HG03378 (cell line): ENCODE measurements at regions not wholly inside any gene's neighbourhood (a gene's known extent, or its start where the extent isn't known, plus 50 kb on each side); places are given as distances from the start of the nearest gene placed in this dataset.

ENCODE experiments used
- ATAC-seq: cut with Tn5 transposase; IDR thresholded peaks from one replicate; pipeline ENCODE4 v1.9.1; 2021; ENCODE audit warnings: mild to moderate bottlenecking, moderate library complexity; ENCODE audit not compliant: unreplicated experiment

GRCh38 chr10:113252650-113253618 lies 299.9 kb upstream of the HABP2 start:
- no peak for ATAC-seq

- ATAC-seq = no peak
Observed at GRCh38 chr10:113259576-113260226, 293.2 kb upstream of the HABP2 start.

- no peak for ATAC-seq
Observed at GRCh38 chr10:113261161-113261560, 291.7 kb upstream of the HABP2 start.

GRCh38 chr10:113261611-113262091 lies 291.2 kb upstream of the HABP2 start:
- no peak for ATAC-seq

- ATAC-seq = no peak
Observed at GRCh38 chr10:113263056-113263455, 289.8 kb upstream of the HABP2 start.

GRCh38 chr10:113264333-113265131 lies 288.3 kb upstream of the HABP2 start:
- ATAC-seq = no peak

- no peak for ATAC-seq
Observed at GRCh38 chr10:113266147-113266546, 286.7 kb upstream of the HABP2 start.

GRCh38 chr10:113267619-113268562 lies 285.0 kb upstream of the HABP2 start:
- no peak for ATAC-seq

- no peak for ATAC-seq
Observed at GRCh38 chr10:113269333-113269732, 283.5 kb upstream of the HABP2 start.

GRCh38 chr10:113272511-113272910 lies 280.3 kb upstream of the HABP2 start:
- ATAC-seq = no peak

- ATAC-seq = no peak
Observed at GRCh38 chr10:113273181-113274163, 279.4 kb upstream of the HABP2 start.

- no peak for ATAC-seq
Observed at GRCh38 chr10:113274176-113274829, 278.6 kb upstream of the HABP2 start.

- no peak for ATAC-seq
Observed at GRCh38 chr10:113278221-113278620, 274.6 kb upstream of the HABP2 start.

GRCh38 chr10:113278664-113279063 lies 274.2 kb upstream of the HABP2 start:
- no peak for ATAC-seq

- ATAC-seq = no peak
Observed at GRCh38 chr10:113279262-113279661, 273.6 kb upstream of the HABP2 start.

- ATAC-seq = no peak
Observed at GRCh38 chr10:113282564-113282963, 270.3 kb upstream of the HABP2 start.

GRCh38 chr10:113283189-113283588 lies 269.7 kb upstream of the HABP2 start:
- ATAC-seq = no peak

GRCh38 chr10:113284635-113285034 lies 268.2 kb upstream of the HABP2 start:
- no peak for ATAC-seq
